ENCODE measurements at regions not wholly inside any gene's neighbourhood (a gene's known extent, or its start where the extent isn't known, plus 50 kb on each side); places are given as distances from the start of the nearest gene placed in this dataset.
"Not testable (repeated sequence)": the region's sequence is repeated elsewhere in the genome, so short reads cannot be mapped to it uniquely, and the experiment has no call there.

- DNase-seq (ENCODE audit: unreplicated experiment), result no peak
- no peaks in the 10 kb centered on the region for H3K36me3 Mint-ChIP-seq (ENCODE audit: insufficient read depth, unreplicated experiment)
- no TSS peak for BruUV-seq (replicated peaks)
- H3K27me3 Mint-ChIP-seq (ENCODE audit: insufficient read depth, unreplicated experiment), result no peaks in the 10 kb centered on the region
- peaks cover 10% of the 10 kb centered on the region for H3K9me3 Mint-ChIP-seq (ENCODE audit: unreplicated experiment)
- ChIA-PET CTCF (no interaction called here), POLR2A (no interaction called here)
- H3K4me3 Mint-ChIP-seq (ENCODE audit: unreplicated experiment), result no peak overlapping the region
- intact Hi-C loops (cut with micrococcal nuclease), result no loop called here
- TF ChIP-seq, protein P1, sequence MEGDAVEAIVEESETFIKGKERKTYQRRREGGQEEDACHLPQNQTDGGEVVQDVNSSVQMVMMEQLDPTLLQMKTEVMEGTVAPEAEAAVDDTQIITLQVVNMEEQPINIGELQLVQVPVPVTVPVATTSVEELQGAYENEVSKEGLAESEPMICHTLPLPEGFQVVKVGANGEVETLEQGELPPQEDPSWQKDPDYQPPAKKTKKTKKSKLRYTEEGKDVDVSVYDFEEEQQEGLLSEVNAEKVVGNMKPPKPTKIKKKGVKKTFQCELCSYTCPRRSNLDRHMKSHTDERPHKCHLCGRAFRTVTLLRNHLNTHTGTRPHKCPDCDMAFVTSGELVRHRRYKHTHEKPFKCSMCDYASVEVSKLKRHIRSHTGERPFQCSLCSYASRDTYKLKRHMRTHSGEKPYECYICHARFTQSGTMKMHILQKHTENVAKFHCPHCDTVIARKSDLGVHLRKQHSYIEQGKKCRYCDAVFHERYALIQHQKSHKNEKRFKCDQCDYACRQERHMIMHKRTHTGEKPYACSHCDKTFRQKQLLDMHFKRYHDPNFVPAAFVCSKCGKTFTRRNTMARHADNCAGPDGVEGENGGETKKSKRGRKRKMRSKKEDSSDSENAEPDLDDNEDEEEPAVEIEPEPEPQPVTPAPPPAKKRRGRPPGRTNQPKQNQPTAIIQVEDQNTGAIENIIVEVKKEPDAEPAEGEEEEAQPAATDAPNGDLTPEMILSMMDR (IDR thresholded peaks at IDR 0.05; ENCODE audit: unreplicated experiment), result no peak
- no peaks in the 10 kb centered on the region for H3K4me1 Mint-ChIP-seq (ENCODE audit: insufficient read depth, unreplicated experiment)
- H3K27ac Mint-ChIP-seq (ENCODE audit: low read depth, unreplicated experiment), result no peak overlapping the region
Observed at GRCh38 chr6:81605526-81605925, 147.0 kb downstream of the TENT5A start.

DNA sequence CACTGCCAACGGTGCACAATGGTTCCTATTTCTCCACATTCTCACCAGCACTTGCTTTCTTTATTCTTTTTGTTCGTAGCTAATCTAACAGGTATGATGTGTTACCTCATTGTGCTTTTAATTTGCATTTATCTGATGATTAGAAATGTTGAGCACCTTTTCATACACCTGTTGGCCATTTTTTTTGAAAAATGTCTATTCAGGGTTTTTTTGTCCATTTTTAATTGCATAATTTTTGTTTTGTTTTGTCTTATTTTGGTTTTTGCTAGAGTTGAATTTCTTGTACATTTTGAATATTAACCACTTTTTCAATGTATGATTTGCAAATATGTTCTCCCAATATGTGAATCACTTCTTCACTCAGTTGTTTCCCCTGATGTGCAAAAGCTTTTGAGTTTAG lies 150.6 kb downstream of the TENT5A start:
- ChIA-PET CTCF (no interaction called here), POLR2A (no interaction called here)
- Mint-ChIP-seq H3K27me3 (ENCODE audit: insufficient read depth, unreplicated experiment) (no peaks in the 10 kb centered on the region), H3K4me1 (ENCODE audit: insufficient read depth, unreplicated experiment) (no peaks in the 10 kb centered on the region), H3K9me3 (ENCODE audit: unreplicated experiment) (peaks cover 10% of the 10 kb centered on the region), H3K4me3 (ENCODE audit: unreplicated experiment) (no peak overlapping the region), H3K36me3 (ENCODE audit: insufficient read depth, unreplicated experiment) (no peaks in the 10 kb centered on the region), H3K27ac (ENCODE audit: low read depth, unreplicated experiment) (no peak overlapping the region)
- no TSS peak for BruUV-seq (replicated peaks)
- intact Hi-C loops (cut with micrococcal nuclease), result no loop called here
- TF ChIP-seq, protein P1 (IDR thresholded peaks at IDR 0.05; ENCODE audit: unreplicated experiment), result no peak
- no peak for DNase-seq (ENCODE audit: unreplicated experiment)

DNA sequence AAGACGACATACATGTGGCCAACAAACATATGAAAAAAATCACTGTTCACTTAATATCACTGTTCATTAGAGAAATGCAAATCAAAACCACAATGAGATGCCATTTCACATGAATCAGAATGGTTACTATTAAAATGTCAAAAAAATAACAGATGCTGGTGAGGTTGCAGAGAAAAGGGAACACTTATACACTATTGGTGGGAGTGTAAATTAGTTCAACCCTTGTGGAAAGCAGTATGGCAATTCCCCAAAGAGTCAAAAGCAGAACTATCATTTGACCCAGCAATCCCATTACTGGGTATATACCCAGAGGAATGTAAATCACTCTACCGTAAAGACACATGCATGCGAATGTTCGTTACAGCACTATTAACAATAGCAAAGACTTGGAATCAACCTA lies 152.0 kb downstream of the TENT5A start:
- BruUV-seq (replicated peaks); DNase-seq (ENCODE audit: unreplicated experiment); intact Hi-C loops (cut with micrococcal nuclease); H3K4me1 Mint-ChIP-seq (ENCODE audit: insufficient read depth, unreplicated experiment); H3K27me3 Mint-ChIP-seq (ENCODE audit: insufficient read depth, unreplicated experiment); POLR2A ChIA-PET; H3K27ac Mint-ChIP-seq (ENCODE audit: low read depth, unreplicated experiment); H3K36me3 Mint-ChIP-seq (ENCODE audit: insufficient read depth, unreplicated experiment); H3K4me3 Mint-ChIP-seq (ENCODE audit: unreplicated experiment): not testable (repeated sequence)
- CTCF ChIA-PET, result interaction anchor here (1.6 kb wide), 1 partner anchor 11 kb away, joined by 4 read pairs; no protein-coding TSS in a partner anchor
- peaks cover 10% of the 10 kb centered on the region for H3K9me3 Mint-ChIP-seq (ENCODE audit: unreplicated experiment)

DNA sequence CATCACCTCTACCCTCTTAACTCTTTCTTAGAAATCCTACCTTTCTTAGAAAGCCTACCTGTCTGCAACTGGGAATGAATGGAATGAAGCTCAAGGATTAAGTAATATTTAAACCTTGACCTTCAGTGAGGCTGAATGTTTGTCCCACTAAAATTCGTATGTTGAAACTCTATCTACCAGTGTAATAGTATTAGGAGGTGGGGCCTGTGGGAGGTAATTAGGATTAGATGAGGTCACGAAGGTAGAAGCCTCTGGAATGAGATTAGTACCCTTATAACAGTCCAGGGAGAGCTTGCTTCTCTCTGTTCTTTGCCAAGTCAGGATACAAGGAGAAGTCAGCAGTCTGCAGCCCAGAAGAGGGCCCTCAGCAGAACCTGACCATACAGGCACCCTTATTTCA lies 158.0 kb downstream of the TENT5A start:
- no TSS peak for BruUV-seq (replicated peaks)
- H3K4me3 Mint-ChIP-seq (ENCODE audit: unreplicated experiment), result no peak overlapping the region
- H3K4me1 Mint-ChIP-seq (ENCODE audit: insufficient read depth, unreplicated experiment), result no peaks in the 10 kb centered on the region
- CTCF ChIA-PET, result no interaction called here
- TF ChIP-seq, protein P1 (IDR thresholded peaks at IDR 0.05; ENCODE audit: unreplicated experiment), result no peak
- no peaks in the 10 kb centered on the region for H3K9me3 Mint-ChIP-seq (ENCODE audit: unreplicated experiment)
- POLR2A ChIA-PET, result no interaction called here
- H3K27me3 Mint-ChIP-seq (ENCODE audit: insufficient read depth, unreplicated experiment), result no peaks in the 10 kb centered on the region
- no peak for DNase-seq (ENCODE audit: unreplicated experiment)
- intact Hi-C loops (cut with micrococcal nuclease), result no loop called here
- H3K27ac Mint-ChIP-seq (ENCODE audit: low read depth, unreplicated experiment), result no peak overlapping the region
- H3K36me3 Mint-ChIP-seq (ENCODE audit: insufficient read depth, unreplicated experiment), result no peaks in the 10 kb centered on the region

GRCh38 chr6:81590314-81590691 lies 162.2 kb downstream of the TENT5A start:
- BruUV-seq (replicated peaks), result no TSS peak
- H3K36me3 Mint-ChIP-seq (ENCODE audit: insufficient read depth, unreplicated experiment), result no peaks in the 10 kb centered on the region
- TF ChIP-seq, protein P1 (IDR thresholded peaks at IDR 0.05; ENCODE audit: unreplicated experiment), result no peak
- no peaks in the 10 kb centered on the region for H3K9me3 Mint-ChIP-seq (ENCODE audit: unreplicated experiment)
- no peak for DNase-seq (ENCODE audit: unreplicated experiment)
- CTCF ChIA-PET, result interaction anchor here (0.7 to 1.1 kb wide), 2 partner anchors 10 to 397 kb away, joined by 3 to 4 read pairs; no protein-coding TSS in a partner anchor
- POLR2A ChIA-PET, result interaction anchor here (0.6 to 0.8 kb wide), 2 partner anchors 15 to 46 kb away, joined by 3 read pairs; no protein-coding TSS in a partner anchor
- no peaks in the 10 kb centered on the region for H3K27me3 Mint-ChIP-seq (ENCODE audit: insufficient read depth, unreplicated experiment)
- no peak overlapping the region for H3K4me3 Mint-ChIP-seq (ENCODE audit: unreplicated experiment)
- H3K4me1 Mint-ChIP-seq (ENCODE audit: insufficient read depth, unreplicated experiment), result no peaks in the 10 kb centered on the region
- intact Hi-C loops (cut with micrococcal nuclease), result no loop called here
- H3K27ac Mint-ChIP-seq (ENCODE audit: low read depth, unreplicated experiment), result no peak overlapping the region

All from MCF 10A (cell line).